ENCODE measurements at regions not wholly inside any gene's neighbourhood (a gene's known extent, or its start where the extent isn't known, plus 50 kb on each side); places are given as distances from the start of the nearest gene placed in this dataset.

DNA sequence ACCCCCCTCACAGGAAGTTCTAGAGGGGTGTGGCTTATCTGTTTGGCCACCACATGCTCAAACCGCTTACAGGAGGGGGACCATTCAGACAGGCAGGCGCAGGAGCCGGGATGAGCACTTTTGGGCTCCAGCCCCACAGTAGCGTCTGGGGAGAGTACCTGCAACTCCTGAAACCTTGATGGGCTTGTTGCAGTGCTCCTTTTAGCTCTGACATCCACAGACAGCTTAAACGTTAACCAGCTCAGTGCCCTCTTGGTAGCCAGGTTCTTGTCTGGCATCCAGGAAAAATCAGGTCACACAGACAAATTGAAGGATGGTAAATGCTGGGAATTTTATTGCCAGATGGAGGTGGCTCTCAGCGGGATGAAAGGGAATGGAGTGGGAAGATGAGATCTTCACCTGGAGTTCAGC, 326.3 kb downstream of the ETS1 start:
- DNase-seq (ENCODE audit: low read depth), result no peak

DNA sequence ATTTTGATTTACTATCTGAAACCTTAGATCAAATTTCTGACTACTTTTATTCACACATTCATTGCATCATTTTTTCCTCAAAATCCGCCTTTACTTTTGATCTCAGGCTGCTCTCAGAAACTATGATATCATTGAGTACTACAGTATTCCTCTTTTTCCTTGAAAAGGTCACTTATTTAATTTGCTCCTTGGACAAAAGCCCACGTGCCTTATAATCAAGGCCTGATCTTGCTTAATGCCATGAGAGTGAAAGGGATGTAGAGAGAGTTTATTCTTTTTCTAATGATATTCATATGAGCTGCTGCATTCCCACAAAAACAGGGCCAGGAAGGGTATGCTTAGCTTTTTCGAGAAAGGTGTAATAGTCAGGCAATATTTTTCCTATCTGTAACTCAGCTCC, 327.0 kb downstream of the ETS1 start:
- no peak for DNase-seq (ENCODE audit: low read depth)

DNA sequence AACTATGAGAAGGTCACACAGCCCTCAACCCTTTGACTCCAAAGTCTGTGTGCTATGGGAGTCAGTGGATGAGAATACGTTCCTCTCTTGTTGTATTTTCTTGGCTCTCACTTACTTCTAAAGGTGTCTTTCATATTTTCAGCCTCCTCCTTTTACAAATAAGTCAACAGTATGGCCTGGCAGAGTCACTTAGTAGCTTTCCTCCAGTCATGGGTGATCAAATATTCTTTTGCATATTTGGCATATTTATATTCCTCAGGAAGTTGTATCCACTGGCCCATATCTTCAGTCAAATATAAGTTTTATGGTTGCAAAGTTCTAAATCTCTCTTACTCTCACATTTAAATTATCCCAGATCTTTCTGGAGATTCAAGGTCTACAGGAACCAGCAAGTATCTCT, 327.5 kb downstream of the ETS1 start:
- no peak for DNase-seq (ENCODE audit: low read depth)

DNA sequence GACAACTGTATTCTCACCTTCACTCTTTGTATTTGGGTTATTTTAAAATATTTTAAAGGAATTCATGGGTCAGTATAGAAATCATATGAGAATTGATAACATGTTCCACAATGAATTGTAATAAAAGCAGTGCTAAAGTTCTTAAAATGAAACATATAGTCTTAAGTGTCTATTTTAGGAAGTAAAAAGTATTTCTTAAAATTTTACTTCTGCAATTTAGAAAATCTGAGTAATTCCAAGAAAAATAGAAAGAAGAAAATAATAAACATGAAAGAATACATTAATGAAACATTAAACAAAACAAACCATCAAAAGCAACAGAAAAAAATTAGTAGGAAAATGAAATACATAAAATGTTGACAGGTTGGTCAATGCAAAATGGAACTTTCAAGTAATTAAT, 332.4 kb downstream of the ETS1 start:
- no peak for DNase-seq (ENCODE audit: low read depth)

DNA sequence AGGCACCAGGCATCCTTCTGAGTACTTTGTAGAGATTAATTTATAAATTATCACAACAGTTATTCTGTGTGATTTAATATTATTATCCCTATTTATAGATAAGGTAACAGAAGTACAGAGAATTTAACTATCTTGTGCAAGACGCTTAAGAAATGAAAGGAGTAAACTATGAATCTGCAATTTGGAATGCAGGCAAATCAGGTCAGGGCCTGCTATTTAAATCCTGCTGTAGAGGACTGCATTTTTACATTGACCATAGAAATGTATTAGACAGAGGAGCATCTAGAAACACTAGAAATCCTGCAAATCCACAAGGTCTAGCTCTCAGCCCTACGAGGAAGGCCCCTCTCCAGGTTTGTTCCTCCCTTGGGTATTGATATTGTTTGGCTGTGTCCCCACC, 336.2 kb downstream of the ETS1 start:
- DNase-seq (ENCODE audit: low read depth), result no peak

DNA sequence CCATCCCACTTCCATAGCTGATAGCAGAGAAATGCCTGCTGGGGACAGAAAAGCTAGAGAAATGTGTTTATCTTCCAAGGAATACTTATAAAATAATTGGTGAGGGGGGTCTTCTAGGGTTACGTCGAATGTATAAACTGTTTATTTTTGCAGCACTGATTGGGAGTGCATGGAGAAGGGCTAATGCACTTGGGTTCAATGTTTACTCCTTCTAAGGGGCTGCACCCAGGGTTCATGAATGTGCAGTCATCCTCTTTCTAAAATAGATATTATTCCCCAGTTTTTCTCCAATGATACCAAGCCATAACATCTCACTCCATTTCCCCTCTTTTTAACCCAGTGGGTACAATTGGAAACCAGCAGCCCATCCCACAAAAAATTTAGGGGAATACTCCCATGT, 336.9 kb downstream of the ETS1 start:
- DNase-seq (ENCODE audit: low read depth), result no peak

DNA sequence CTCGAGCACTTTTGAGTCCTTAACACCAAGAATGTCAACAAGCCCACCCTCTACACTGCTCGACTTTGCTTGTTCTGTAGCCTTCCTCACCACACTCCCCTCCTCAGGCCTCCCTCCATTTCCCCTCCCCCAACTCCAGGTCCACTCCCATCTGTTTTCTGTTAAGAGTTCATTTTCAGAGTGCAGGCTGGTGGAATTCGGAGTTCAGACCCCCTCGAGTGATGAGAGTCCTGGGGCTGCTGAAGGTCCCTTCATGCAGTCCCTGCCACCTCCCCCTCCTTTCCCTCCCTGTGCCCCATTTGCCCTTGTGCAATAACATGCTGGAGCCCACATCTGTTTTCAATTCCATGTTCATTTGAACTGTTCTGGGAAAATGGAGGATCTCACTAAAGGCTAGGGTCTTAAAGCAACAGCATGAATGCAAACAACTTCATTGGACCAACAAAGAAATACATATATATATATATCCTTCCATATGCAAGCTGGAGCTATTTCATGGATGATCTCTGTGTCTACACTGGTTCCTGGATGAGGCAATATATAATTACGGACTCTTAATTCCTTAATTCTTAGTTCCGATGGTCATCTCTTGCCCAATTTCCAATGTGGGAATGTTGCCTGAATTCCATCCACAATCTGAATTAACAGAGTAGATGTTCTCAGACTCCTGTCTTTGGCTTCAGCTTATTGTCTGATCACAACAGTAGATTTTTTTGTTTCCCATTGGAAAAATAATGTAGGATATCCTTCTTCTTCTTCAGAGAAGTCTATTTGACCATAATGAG, 340.4 kb downstream of the ETS1 start:
- DNase-seq (ENCODE audit: low read depth), result peak; percentile 24

DNA sequence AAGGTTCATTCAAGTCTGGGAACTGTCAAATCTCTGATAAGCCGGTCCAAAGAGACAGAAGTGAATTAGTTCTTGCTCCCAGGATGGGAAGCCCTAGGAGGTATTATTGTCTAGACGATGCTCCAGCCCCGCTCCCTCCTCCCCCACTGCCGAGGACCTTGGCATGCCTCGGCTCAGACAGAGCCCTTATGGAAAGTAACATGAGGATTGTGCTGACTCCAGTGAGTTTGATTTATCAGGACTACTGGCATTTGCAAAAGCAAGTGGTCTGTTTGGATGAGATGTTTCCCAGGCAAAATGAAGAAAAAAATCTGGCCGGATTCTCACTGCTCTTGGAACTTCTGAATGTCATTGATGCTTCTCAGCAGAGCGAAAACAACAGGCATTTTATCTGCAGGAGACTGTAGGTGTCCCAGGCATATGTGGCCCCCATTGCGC, 341.0 kb downstream of the ETS1 start:
- DNase-seq (ENCODE audit: low read depth), result peak; percentile 39

DNA sequence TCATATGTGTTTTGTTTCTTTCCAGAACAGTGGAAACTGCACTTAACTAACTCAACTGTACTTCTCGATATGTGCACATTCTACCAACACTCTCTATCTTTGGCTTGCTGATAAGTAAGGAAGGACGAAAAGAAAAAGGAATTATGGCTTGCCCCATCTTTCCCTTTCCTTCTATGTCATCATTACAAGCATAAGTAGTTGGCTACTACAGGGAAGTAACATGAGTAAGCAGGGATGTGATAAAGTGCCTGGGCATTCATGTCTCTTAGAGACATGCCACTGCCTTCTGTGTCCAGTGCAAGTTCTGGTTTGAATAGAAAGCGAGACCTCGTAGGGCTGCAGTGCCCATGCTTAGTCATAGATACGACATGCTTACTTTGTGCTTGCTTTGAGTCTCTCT, 342.5 kb downstream of the ETS1 start:
- DNase-seq (ENCODE audit: low read depth), result no peak

DNA sequence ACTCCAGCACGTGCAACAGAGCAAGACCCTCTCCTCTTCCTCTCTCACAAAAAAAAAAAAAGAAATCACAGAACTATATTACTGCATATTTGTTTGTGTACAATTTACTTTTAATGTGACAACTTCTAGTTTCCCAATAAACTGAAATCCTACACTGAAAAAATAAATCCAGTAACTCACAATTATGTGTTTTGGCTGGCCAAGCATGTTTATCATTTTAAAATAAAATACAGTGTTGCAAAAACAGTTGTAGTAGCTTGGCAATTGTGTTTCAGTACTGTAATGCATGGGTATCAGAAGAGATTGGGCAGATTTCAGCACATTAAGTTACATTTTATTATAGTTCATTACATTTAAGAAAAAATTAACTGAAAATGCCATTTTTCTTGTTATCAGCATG, 344.9 kb downstream of the ETS1 start:
- DNase-seq (ENCODE audit: low read depth), result no peak

DNA sequence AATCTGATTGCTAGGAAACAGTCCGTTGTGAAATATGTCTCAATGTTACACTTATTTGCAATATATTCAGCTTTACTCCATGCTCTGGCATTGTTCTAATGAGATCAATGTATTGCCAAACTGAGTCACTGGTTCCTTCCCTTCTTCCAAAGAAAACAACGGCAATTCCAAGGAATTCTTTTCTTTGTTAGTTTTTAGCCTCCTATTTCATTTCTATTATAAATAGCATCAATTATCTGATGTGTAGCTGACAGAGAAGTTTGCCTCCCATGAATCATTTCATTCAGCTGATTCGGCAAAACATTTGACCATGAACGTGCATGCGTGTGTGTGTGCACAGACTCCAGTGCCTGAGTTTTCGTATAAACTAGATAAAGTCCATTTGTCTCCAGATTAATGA, 346.8 kb downstream of the ETS1 start:
- no peak for DNase-seq (ENCODE audit: low read depth)

DNA sequence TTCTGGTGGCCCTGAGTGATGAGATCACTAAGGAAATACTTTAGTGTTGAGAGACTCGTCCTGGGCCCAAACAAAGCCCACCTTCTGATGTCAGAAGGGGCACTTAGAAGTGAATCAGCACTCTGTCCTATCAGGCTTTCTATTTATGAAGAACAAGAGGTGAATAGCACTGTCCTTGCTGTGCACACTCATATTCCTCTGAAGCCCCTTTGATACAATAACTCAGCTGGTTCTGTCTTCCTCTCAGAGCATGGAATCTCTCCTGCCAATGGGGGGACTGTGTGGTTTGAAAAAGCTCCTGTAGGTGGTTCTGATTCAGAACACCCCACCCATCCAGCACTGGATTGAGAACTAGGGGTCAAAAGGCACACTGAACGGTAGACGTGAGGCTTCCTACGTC, 348.1 kb downstream of the ETS1 start:
- no peak for DNase-seq (ENCODE audit: low read depth)

DNA sequence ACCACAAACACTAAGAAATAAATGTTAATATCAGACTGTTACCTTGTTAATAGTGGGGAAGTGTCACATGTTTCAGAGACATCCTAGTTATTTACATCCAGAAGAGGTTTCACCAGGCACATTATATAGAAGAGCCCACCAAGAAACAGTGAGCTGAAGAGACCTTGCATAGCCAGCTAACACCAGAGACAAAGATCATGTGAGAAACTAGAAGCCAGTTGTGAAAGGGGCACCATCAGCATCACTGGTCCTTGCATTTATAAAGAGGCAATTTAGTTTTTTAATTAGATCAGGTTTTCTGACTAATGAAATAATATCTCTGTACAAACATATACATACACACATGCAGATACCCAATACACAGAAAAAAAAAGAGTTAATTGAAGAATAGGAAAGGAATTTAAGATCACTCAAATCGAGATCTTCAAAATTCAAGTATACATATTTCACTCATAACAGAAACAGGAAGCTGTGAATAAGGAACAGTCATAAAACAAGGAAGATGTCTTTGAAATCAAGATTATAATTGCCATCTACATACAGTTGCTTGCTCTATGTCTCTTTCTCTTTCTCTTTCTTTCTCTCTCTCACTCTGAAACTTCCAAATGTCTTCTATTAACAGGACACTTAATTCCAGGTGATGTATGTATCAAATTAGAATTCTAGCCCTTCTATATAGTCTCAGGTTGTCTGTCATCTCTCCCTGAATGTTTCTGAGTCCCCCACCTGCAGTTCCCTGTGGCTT, 348.7 kb downstream of the ETS1 start:
- no peak for DNase-seq (ENCODE audit: low read depth)

DNA sequence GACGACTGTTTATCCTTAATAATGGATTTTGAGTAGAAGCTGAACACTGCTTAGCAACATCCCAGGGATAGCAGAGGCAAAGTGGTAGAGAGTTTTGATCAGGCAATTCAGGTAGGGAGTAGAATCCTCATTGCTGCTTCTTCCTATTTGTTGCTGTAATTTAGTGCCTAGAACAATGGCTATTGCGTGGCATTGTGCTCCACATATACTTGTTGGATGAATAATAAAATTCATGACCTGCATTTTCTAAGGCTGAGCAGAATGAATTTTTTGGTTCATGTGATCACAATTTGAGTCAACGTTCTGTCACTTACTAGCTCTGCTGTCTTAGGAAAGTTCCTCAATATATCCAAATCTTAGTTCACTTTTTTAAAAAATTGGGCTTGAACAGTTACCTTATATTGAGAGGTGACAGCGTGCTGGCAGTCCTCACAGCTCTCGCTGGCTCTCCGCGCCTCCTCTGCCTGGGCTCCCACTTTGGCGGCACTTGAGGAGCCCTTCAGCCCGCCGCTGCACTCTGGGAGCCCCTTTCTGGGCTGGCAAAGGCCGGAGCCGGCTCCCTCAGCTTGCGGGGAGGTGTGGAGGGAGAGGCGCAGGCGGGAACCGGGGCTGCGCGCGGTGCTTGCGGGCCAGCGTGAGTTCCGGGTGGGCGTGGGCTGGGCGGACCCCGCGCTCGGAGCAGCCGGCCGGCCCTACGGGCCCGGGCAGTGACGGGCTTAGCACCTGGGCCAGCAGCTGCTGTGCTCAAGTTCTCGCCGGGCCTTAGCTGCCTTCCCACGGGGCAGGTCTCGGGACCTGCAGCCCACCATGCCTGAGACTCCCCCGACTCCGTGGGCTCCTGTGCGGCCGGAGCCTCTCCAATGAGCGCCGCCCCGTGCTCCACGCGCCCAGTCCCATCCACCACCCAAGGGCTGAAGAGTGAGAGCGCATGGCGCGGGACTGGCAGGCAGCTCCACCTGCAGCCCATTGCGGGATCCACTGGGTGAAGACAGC, 350.6 kb downstream of the ETS1 start:
- DNase-seq (ENCODE audit: low read depth), result no peak

DNA sequence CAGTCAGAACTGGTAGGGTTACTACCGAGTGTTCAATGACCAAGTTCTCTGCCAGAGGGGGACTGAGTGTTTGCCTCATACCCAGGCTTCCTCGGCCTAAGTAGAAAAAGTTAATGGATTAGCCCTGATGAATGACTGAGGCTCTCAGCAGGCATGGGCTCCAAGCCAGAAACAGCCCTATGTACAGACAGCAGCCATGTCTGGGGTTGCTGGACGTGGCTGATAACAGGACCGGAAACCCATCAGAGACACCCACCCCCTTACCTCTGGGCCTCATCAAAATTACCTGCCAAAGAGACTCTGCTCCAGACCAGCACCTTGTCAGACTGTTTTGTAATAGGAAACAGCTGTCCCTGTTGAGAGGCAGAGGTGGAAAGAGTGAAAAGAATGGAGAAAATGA, 351.4 kb downstream of the ETS1 start:
- no peak for DNase-seq (ENCODE audit: low read depth)

DNA sequence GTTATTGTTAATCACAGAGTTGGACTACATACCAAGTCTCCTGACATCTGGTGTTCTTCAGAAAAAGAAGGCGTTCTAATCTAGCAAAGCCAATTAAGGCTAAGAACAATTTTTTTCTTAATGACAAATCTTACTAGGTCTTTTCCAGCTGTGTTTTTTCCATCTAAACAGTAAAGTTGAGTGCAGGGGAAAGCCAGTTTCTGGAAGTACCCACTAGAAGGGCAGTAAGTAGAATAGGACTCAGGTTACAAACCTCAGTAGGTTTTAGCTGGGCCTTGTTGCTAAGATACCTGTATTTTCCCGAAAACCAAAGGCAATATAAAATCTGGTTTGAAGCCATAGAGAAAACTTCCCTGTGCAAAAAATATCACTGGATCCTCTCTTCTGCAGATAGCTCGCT, 351.9 kb downstream of the ETS1 start:
- no peak for DNase-seq (ENCODE audit: low read depth)

DNA sequence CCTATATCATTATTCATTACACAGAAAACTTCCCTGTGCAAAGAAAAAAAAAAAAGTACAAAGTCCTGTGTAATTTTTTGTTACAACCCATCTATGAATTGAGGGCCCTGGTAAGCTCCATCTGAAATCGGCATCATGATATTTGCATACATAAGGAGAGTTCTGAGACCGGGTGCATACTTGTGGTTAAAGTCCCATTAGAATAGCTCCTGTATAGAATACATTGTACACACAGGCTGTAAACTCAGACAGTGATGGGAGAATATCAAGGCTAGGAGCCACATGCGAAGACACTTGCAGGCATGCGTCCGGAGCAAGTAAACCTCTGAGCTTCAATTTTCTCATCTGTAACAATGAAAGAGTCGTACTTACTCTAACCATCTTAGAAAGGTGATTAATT, 353.2 kb downstream of the ETS1 start:
- no peak for DNase-seq (ENCODE audit: low read depth)

DNA sequence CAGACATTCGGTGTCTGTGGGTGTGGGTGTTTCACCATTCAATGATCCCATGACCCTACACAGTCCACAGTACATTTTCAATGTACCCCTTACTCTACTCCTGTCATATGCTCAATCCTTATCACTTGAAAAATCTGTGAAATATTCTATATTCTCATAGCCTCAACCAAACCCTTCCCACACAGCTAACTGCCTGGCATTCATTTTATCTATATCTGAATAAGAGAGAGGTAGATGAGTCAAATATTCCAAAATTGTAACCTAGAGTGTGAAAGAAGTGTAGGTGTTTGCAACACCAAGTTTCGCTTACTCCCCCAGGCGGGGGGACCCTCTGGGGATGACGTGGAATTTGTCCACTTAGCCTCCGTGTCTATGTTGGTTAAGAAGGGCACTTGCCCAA, 354.8 kb downstream of the ETS1 start:
- DNase-seq (ENCODE audit: low read depth), result no peak

DNA sequence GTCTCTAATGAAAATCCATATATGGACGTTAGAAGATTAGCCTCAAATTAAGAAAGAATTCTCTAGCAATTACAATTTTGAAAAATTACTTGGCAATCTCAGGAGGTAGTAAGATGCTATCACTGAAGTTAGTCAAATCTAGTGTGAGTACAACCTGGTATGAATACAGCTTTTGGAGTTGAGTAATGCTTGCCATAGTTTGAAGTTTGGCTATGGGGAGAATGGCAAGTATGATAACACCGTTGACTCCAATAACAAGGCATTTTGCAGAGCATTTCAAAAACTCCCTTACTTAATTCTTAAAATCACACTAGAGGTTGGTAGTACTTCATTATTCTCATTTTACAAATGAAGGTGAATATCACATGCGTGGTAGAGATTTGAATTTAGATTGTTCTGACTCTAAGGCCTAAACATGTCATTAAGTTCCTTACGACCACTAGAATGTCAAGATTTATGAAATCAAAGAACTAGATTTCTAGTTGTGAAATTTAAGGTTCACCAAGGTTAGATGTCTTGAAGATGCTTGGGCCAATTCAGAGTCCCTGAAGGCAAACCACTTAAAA, 355.4 kb downstream of the ETS1 start:
- no peak for DNase-seq (ENCODE audit: low read depth)

DNA sequence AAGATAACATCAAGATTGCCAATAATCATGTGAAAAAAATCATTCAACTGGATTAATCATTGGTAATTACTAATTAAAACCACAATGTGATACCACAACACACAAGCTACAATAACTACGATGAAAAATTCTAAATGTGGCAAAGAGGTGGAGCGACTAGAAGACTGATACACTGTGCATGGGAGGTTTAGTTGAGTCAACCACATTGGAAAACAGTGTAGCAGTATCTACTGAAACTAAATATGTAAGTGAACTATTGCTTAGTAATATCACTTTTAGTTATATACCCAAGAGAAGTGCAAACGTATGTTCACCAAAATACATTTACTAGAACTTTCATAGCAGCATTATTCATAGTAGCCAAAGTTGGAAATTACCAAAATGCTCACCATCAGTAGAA, 359.9 kb downstream of the ETS1 start:
- DNase-seq (ENCODE audit: low read depth), result no peak

DNA sequence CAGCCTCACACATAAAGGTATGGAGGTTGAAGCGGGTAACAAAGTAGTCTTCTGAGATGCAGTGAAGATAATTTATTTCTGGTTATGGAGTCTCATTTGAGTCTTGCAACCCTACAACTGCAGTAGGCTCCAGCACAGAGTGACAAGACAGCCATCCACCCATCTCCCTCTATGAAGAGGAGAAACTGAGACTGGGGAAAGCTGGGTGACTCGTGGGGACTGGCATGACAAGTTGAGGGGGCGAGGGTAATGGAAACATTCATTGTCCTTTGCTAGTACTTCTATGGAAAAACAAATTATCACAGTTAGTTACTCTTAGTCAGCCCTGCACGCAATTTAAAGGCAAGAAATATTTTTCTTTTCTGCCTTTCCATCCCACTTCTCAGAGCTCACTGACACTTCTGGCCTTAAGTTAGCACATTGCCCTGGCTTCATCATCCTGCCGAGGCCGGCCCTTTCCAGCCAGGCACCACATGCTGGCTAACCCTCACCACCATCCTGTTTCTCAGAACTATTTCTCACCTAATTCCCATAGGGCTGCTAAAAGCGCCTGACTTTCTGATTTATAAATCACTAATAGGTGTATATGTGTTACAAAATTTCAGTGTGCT, 361.1 kb downstream of the ETS1 start:
- DNase-seq (ENCODE audit: low read depth), result no peak
